Colonic mucosa (tissue), 4 donors: ENCODE measurements at regions not wholly inside any gene's neighbourhood (a gene's known extent, or its start where the extent isn't known, plus 50 kb on each side); places are given as distances from the start of the nearest gene placed in this dataset.

Experiments
- DNase-seq: peaks from one replicate; pipeline ENCODE4 v3.0.0-alpha.2; 2020
- H3K27ac ChIP-seq: fragments of 200-600 bp; one replicate; pipeline ENCODE4 v1.8.0; 2021
- H3K27me3 ChIP-seq: fragments of 200-600 bp; one replicate; pipeline ENCODE4 v1.8.0; 2021
- H3K36me3 ChIP-seq: fragments of 200-600 bp; one replicate; pipeline ENCODE4 v1.8.0; 2021
- H3K4me1 ChIP-seq: fragments of 200-600 bp; one replicate; pipeline ENCODE4 v1.8.0; 2021; ENCODE audit warnings: mild to moderate bottlenecking
- H3K4me3 ChIP-seq: fragments of 200-600 bp; one replicate; pipeline ENCODE4 v1.8.0; 2021
- H3K9ac ChIP-seq, 2 donors: one replicate each; pipeline ENCODE4 v1.7.0; 2013; ENCODE audit warnings: control low read depth in 2 of 2, low read depth in 2 of 2, low read length in 2 of 2
- H3K9me3 ChIP-seq: fragments of 200-600 bp; one replicate; pipeline ENCODE4 v1.8.0; 2021
- CTCF ChIP-seq: fragments of 200-600 bp; IDR thresholded peaks from one replicate; pipeline ENCODE4 v1.8.0; 2022; ENCODE audit warnings: antibody characterized with exemption, mild to moderate bottlenecking
- intact Hi-C: fragments of 100-400 bp; cut with DNase I; formaldehyde crosslinking; loops from one replicate; pipeline ENCODE4 v1.14.1; 2022
- donor health status: healthy.
- donor health status: DM: no; HTN: no; CAD: no.
- donor health status: DM: no; HTN: no; CAD: no.

GRCh38 chr18:46329736-46330246 lies 225.6 kb downstream of the HAUS1 start:
- intact Hi-C loops = no loop called here
- no peak for DNase-seq

GRCh38 chr18:46331316-46331715 lies 227.1 kb downstream of the HAUS1 start:
- TF ChIP-seq CTCF = no peak
- intact Hi-C loops = no loop called here

More at GRCh38 chr18:46329736-46330246, 225.6 kb downstream of the HAUS1 start:
- Histone ChIP-seq H3K27me3 (peaks cover 7% of the 10 kb centered on the region), H3K9ac (no peak overlapping the region), H3K4me3 (no peak overlapping the region), H3K4me1 (no peaks in the 10 kb centered on the region), H3K27ac (no peak overlapping the region), H3K9me3 (no peaks in the 10 kb centered on the region), H3K36me3 (no peaks in the 10 kb centered on the region)
- no peak for TF ChIP-seq CTCF

GRCh38 chr18:46332286-46332801 lies 228.2 kb downstream of the HAUS1 start:
- DNase-seq = no peak
- Histone ChIP-seq H3K9me3 (no peaks in the 10 kb centered on the region), H3K4me1 (no peaks in the 10 kb centered on the region), H3K9ac (no peak overlapping the region), H3K27ac (no peak overlapping the region), H3K4me3 (no peak overlapping the region), H3K27me3 (peaks cover 15% of the 10 kb centered on the region), H3K36me3 (no peaks in the 10 kb centered on the region)
- intact Hi-C loops = no loop called here
- TF ChIP-seq CTCF = no peak

More at GRCh38 chr18:46331316-46331715, 227.1 kb downstream of the HAUS1 start:
- H3K9ac ChIP-seq = no peak overlapping the region
- no peaks in the 10 kb centered on the region for H3K9me3 ChIP-seq
- H3K27me3 ChIP-seq = peaks cover 15% of the 10 kb centered on the region
- H3K36me3 ChIP-seq = no peaks in the 10 kb centered on the region
- H3K4me3 ChIP-seq = no peak overlapping the region
- no peaks in the 10 kb centered on the region for H3K4me1 ChIP-seq
- H3K27ac ChIP-seq = no peak overlapping the region
- no peak for DNase-seq

GRCh38 chr18:46332921-46333341 lies 228.7 kb downstream of the HAUS1 start:
- intact Hi-C loops = no loop called here
- Histone ChIP-seq H3K27ac (no peak overlapping the region), H3K4me1 (no peaks in the 10 kb centered on the region), H3K27me3 (peaks cover 15% of the 10 kb centered on the region), H3K9me3 (no peaks in the 10 kb centered on the region), H3K9ac (no peak overlapping the region), H3K4me3 (no peak overlapping the region), H3K36me3 (no peaks in the 10 kb centered on the region)
- no peak for DNase-seq
- no peak for TF ChIP-seq CTCF

- Histone ChIP-seq H3K9ac (no peak overlapping the region), H3K36me3 (no peaks in the 10 kb centered on the region), H3K9me3 (no peaks in the 10 kb centered on the region), H3K27ac (no peak overlapping the region), H3K4me3 (peak overlapping the region; percentile 22), H3K27me3 (peaks cover 15% of the 10 kb centered on the region), H3K4me1 (no peaks in the 10 kb centered on the region)
- DNase-seq = no peak
- no peak for TF ChIP-seq CTCF
- intact Hi-C loops = no loop called here
Measured at GRCh38 chr18:46333431-46334135, 229.4 kb downstream of the HAUS1 start.
